Brain microvascular endothelial cell (primary cell): ENCODE measurements at regions not wholly inside any gene's neighbourhood (a gene's known extent, or its start where the extent isn't known, plus 50 kb on each side); places are given as distances from the start of the nearest gene placed in this dataset.

ENCODE experiments used
- DNase-seq: peaks from one replicate; pipeline ENCODE4 v3.0.0-alpha.2; 2020
- H3K27ac ChIP-seq: fragments of 250-450 bp; sonication (Bioruptor Pico); 2 replicates; pipeline ENCODE4 v1.5.1; 2020; ENCODE audit warnings: mild to moderate bottlenecking, moderate library complexity
- H3K27me3 ChIP-seq: fragments of 250-450 bp; sonication (Bioruptor Pico); replicated peaks from 2 replicates; pipeline ENCODE4 v1.5.1; 2020; ENCODE audit warnings: mild to moderate bottlenecking
- H3K36me3 ChIP-seq: fragments of 250-450 bp; sonication (Bioruptor Pico); replicated peaks from 2 replicates; pipeline ENCODE4 v1.5.1; 2020; ENCODE audit warnings: mild to moderate bottlenecking
- H3K4me3 ChIP-seq: 2 replicates; pipeline ENCODE4 v1.5.1; 2011; ENCODE audit warnings: low read depth, mild to moderate bottlenecking, control low read depth, low read length, moderate library complexity
- CTCF ChIP-seq: IDR thresholded peaks from 2 replicates; pipeline ENCODE4 v1.5.1; 2011; ENCODE audit warnings: low read depth, mild to moderate bottlenecking, moderate library complexity, low read length, control low read depth, inconsistent platforms; ENCODE audit errors: missing control alignments
- in situ Hi-C: cut with HindIII; loops from 2 replicates; pipeline ENCODE4 v1.10.0; 2017; ENCODE audit warnings: low sequenced_read_pairs, low pct_ligation_motif_present

GRCh38 chr4:132956962-132957361, 192.1 kb upstream of the PCDH10 start:
- Histone ChIP-seq H3K36me3 (no peaks in the 10 kb centered on the region), H3K27me3 (no peaks in the 10 kb centered on the region), H3K4me3 (no peak overlapping the region), H3K27ac (no peak overlapping the region)
- in situ Hi-C loops: no loop called here
- DNase-seq: no peak
- TF ChIP-seq CTCF: no peak

- in situ Hi-C loops: no loop called here
- DNase-seq: no peak
- TF ChIP-seq CTCF: no peak
Observed at GRCh38 chr4:132958457-132959263, 190.4 kb upstream of the PCDH10 start.

GRCh38 chr4:132981611-132982010, 167.5 kb upstream of the PCDH10 start:
- Histone ChIP-seq H3K27me3 (no peaks in the 10 kb centered on the region), H3K4me3 (no peak overlapping the region), H3K27ac (no peak overlapping the region), H3K36me3 (no peaks in the 10 kb centered on the region)
- no peak for DNase-seq
- in situ Hi-C loops: no loop called here
- no peak for TF ChIP-seq CTCF

More at GRCh38 chr4:132958457-132959263, 190.4 kb upstream of the PCDH10 start:
- Histone ChIP-seq H3K4me3 (no peak overlapping the region), H3K27ac (no peak overlapping the region), H3K36me3 (no peaks in the 10 kb centered on the region), H3K27me3 (no peaks in the 10 kb centered on the region)

GRCh38 chr4:132982151-132982550, 166.9 kb upstream of the PCDH10 start:
- TF ChIP-seq CTCF: no peak

GRCh38 chr4:132991111-132991510, 158.0 kb upstream of the PCDH10 start:
- H3K27ac ChIP-seq: no peak overlapping the region
- no peaks in the 10 kb centered on the region for H3K27me3 ChIP-seq
- DNase-seq: no peak
- no peaks in the 10 kb centered on the region for H3K36me3 ChIP-seq
- TF ChIP-seq CTCF: no peak
- in situ Hi-C loops: no loop called here
- no peak overlapping the region for H3K4me3 ChIP-seq

More at GRCh38 chr4:132982151-132982550, 166.9 kb upstream of the PCDH10 start:
- Histone ChIP-seq H3K27me3 (no peaks in the 10 kb centered on the region), H3K27ac (no peak overlapping the region), H3K36me3 (no peaks in the 10 kb centered on the region), H3K4me3 (no peak overlapping the region)
- no peak for DNase-seq
- in situ Hi-C loops: no loop called here

- H3K4me3 ChIP-seq: no peak overlapping the region
- H3K27me3 ChIP-seq: no peaks in the 10 kb centered on the region
- in situ Hi-C loops: no loop called here
- H3K36me3 ChIP-seq: no peaks in the 10 kb centered on the region
- H3K27ac ChIP-seq: no peak overlapping the region
- no peak for DNase-seq
- TF ChIP-seq CTCF: no peak
Observed at GRCh38 chr4:132992686-132993085, 156.4 kb upstream of the PCDH10 start.
